ENCODE measurements at regions not wholly inside any gene's neighbourhood (a gene's known extent, or its start where the extent isn't known, plus 50 kb on each side); places are given as distances from the start of the nearest gene placed in this dataset.

DNA sequence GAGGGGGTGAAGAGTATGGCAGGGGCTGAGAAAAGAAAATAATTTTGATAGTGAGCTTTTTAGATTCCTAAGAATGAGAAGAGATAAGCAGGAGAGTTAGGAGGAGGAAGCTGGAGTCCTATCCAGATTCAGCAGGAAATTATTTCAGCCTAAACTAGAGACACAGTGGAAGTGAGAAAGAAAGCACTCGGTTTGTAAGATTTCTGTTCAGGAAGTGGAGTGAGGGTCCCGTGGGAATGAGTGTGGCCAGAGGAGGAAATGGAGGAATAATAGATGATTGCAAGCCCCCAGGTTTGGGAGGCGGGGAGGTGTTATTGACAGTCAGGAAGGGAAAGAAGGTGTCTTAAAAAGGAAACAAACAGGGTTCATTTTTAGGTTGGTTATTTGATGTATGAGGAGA is 84.8 kb upstream of the NRP1 start:
- Mint-ChIP-seq H3K36me3 (ENCODE audit: unreplicated experiment) (no peaks in the 10 kb centered on the region), H3K9me3 (ENCODE audit: unreplicated experiment) (no peaks in the 10 kb centered on the region), H3K27me3 (ENCODE audit: unreplicated experiment) (peaks cover 2% of the 10 kb centered on the region), H3K4me1 (ENCODE audit: unreplicated experiment) (peaks cover 19% of the 10 kb centered on the region), H3K27ac (ENCODE audit: unreplicated experiment) (peak overlapping the region; percentile 23), H3K4me3 (ENCODE audit: unreplicated experiment) (no peak overlapping the region)
- TF ChIP-seq, protein P1, sequence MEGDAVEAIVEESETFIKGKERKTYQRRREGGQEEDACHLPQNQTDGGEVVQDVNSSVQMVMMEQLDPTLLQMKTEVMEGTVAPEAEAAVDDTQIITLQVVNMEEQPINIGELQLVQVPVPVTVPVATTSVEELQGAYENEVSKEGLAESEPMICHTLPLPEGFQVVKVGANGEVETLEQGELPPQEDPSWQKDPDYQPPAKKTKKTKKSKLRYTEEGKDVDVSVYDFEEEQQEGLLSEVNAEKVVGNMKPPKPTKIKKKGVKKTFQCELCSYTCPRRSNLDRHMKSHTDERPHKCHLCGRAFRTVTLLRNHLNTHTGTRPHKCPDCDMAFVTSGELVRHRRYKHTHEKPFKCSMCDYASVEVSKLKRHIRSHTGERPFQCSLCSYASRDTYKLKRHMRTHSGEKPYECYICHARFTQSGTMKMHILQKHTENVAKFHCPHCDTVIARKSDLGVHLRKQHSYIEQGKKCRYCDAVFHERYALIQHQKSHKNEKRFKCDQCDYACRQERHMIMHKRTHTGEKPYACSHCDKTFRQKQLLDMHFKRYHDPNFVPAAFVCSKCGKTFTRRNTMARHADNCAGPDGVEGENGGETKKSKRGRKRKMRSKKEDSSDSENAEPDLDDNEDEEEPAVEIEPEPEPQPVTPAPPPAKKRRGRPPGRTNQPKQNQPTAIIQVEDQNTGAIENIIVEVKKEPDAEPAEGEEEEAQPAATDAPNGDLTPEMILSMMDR (IDR thresholded peaks at IDR 0.05) = no peak
- no peak for DNase-seq (ENCODE audit: extremely low spot score, unreplicated experiment)

DNA sequence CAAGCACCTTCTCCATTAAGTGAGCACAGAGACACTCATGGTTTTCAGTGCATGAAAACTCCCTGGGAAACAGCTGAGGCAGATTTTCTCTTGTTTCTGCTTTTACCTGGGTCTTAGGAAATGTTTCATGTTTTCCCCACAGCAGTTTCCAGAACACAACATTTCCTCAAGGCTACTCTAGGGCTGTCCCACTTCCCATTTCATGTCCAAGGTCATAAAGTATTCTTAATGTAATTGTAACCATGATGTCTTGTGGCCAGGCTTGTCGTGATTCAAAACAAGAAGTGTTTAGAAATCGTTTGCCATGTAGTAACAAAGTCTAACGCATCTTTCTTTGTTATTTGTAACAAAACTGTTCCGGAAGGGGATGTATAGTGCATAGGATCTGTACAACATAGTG is 83.8 kb upstream of the NRP1 start:
- peaks cover 2% of the 10 kb centered on the region for H3K27me3 Mint-ChIP-seq (ENCODE audit: unreplicated experiment)
- H3K4me3 Mint-ChIP-seq (ENCODE audit: unreplicated experiment) = no peak overlapping the region
- TF ChIP-seq, protein P1 (IDR thresholded peaks at IDR 0.05) = no peak
- DNase-seq (ENCODE audit: extremely low spot score, unreplicated experiment) = no peak
- no peak overlapping the region for H3K27ac Mint-ChIP-seq (ENCODE audit: unreplicated experiment)
- peaks cover 19% of the 10 kb centered on the region for H3K4me1 Mint-ChIP-seq (ENCODE audit: unreplicated experiment)
- H3K36me3 Mint-ChIP-seq (ENCODE audit: unreplicated experiment) = no peaks in the 10 kb centered on the region
- H3K9me3 Mint-ChIP-seq (ENCODE audit: unreplicated experiment) = no peaks in the 10 kb centered on the region

DNA sequence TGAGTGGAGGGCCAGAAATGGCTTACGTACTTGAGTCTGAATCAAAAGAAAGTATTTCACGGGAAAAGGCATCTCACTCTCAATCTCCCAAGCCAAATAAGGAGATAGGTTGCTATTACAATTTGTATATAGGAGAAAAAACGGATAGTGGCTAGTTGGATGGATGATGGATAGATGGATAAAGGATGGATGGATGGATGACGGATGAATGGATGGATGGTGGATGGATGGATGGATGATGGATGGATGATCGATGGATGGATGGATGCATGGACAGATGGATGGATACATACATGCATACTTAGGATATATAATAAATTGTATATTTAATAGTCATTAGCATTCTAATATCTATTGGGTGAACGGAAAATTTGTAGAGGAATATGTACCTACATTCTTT is 82.2 kb upstream of the NRP1 start:
- Mint-ChIP-seq H3K4me1 (ENCODE audit: unreplicated experiment) (peaks cover 10% of the 10 kb centered on the region), H3K36me3 (ENCODE audit: unreplicated experiment) (no peaks in the 10 kb centered on the region)
- TF ChIP-seq, protein P1 (IDR thresholded peaks at IDR 0.05) = no peak

DNA sequence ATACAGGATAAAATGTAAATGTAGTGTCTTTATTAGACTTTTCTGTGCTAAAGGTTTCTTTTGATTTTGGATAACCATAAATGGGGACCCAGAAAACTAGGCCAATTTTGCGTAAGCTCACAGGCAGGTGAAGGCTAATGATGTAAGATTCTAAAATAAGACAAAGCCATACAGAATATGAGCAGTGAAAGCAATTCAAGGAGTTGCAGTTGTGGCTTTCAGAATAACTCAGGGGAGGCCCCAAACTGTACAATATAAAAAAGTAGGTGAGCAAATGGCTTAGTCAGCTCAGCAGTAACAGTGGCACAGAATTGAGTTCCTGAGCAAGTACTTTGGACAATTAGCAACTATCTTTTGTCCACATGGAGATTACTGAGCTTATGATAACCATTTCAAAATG is 81.7 kb upstream of the NRP1 start:
- TF ChIP-seq, protein P1 (IDR thresholded peaks at IDR 0.05) = no peak
- no peak for DNase-seq (ENCODE audit: extremely low spot score, unreplicated experiment)
- H3K4me1 Mint-ChIP-seq (ENCODE audit: unreplicated experiment) = peaks cover 7% of the 10 kb centered on the region
- H3K9me3 Mint-ChIP-seq (ENCODE audit: unreplicated experiment) = no peaks in the 10 kb centered on the region
- H3K36me3 Mint-ChIP-seq (ENCODE audit: unreplicated experiment) = no peaks in the 10 kb centered on the region
- H3K27me3 Mint-ChIP-seq (ENCODE audit: unreplicated experiment) = peaks cover 6% of the 10 kb centered on the region
- no peak overlapping the region for H3K27ac Mint-ChIP-seq (ENCODE audit: unreplicated experiment)
- no peak overlapping the region for H3K4me3 Mint-ChIP-seq (ENCODE audit: unreplicated experiment)

More for the DNA sequence above, 82.2 kb upstream of the NRP1 start:
- Mint-ChIP-seq H3K27me3 (ENCODE audit: unreplicated experiment) (peaks cover 6% of the 10 kb centered on the region), H3K27ac (ENCODE audit: unreplicated experiment) (no peak overlapping the region), H3K9me3 (ENCODE audit: unreplicated experiment) (no peaks in the 10 kb centered on the region), H3K4me3 (ENCODE audit: unreplicated experiment) (no peak overlapping the region)
- DNase-seq (ENCODE audit: extremely low spot score, unreplicated experiment) = no peak

DNA sequence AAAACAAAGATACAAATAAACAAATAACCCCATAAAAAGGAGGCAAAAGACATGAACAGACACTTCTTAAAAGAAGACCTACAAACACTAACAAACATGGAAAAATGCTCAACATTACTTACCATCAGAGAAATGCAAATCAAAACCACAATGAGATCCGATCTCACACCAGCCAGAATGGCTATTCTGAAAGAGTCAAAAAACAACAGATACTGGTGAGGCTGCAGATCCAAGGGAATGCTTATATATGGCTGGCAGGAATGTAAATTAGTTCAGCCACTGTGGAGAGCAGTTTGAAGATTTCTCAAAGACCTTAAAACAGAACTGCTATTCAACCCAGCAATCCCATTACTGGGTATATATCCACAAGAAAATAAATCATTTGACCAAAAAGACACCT is 80.4 kb upstream of the NRP1 start:
- H3K36me3 Mint-ChIP-seq (ENCODE audit: unreplicated experiment) = peaks cover under 1% of the 10 kb centered on the region

More for the DNA sequence above, 80.4 kb upstream of the NRP1 start:
- Mint-ChIP-seq H3K27me3 (ENCODE audit: unreplicated experiment) (peaks cover 6% of the 10 kb centered on the region), H3K9me3 (ENCODE audit: unreplicated experiment) (no peaks in the 10 kb centered on the region), H3K4me1 (ENCODE audit: unreplicated experiment) (peaks cover 7% of the 10 kb centered on the region), H3K27ac (ENCODE audit: unreplicated experiment) (no peak overlapping the region), H3K4me3 (ENCODE audit: unreplicated experiment) (no peak overlapping the region)
- no peak for DNase-seq (ENCODE audit: extremely low spot score, unreplicated experiment)
- TF ChIP-seq, protein P1 (IDR thresholded peaks at IDR 0.05) = no peak

All from osteocyte (in vitro differentiated cells).